PFSK-1 (cell line): ENCODE measurements at regions not wholly inside any gene's neighbourhood (a gene's known extent, or its start where the extent isn't known, plus 50 kb on each side); places are given as distances from the start of the nearest gene placed in this dataset.

ENCODE experiments used
- POLR2AphosphoS5 ChIP-seq: IDR thresholded peaks from 2 replicates; pipeline ENCODE4 v1.6.1; 2012; ENCODE audit warnings: low read depth, mild to moderate bottlenecking, control low read depth, low read length, moderate library complexity
- SIN3A ChIP-seq: IDR thresholded peaks from 2 replicates; pipeline ENCODE4 v1.6.1; 2012; ENCODE audit warnings: mild to moderate bottlenecking, low read length, moderate library complexity, borderline replicate concordance; ENCODE audit not compliant: insufficient read depth

DNA sequence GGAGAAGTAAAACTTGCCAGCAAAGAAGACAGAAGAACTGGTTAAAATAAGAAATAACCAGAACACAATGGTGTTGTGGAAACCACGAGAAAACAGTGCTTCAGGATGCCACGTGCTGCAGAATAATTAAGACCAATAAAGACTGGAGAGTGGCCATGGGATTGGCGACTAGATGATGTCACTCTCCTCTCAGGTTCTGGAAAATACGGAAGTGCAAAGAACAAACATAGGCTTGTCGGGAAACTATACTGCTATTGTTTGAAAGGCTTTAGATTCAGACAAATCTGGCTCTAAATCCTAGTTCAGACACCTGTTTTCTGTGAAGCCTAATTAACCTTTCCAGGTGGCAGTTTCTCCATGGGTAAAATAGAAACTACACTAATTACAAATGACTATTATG, 138.4 kb upstream of the STXBP5 start:
- no peak for TF ChIP-seq POLR2AphosphoS5
- no peak for TF ChIP-seq SIN3A
